ENCODE measurements at regions not wholly inside any gene's neighbourhood (a gene's known extent, or its start where the extent isn't known, plus 50 kb on each side); places are given as distances from the start of the nearest gene placed in this dataset.

- Histone ChIP-seq H3K18ac (ENCODE audit: insufficient read length, low read depth, low read length) (no peak overlapping the region), H3K4ac (ENCODE audit: low read depth, low read length) (no peak overlapping the region), H3K4me2 (ENCODE audit: insufficient read depth, insufficient read length, low read length) (no peak overlapping the region), H4K5ac (ENCODE audit: insufficient read length, low read depth, low read length) (no peak overlapping the region), H2AK5ac (ENCODE audit: insufficient read length, low read length) (no peak overlapping the region), H2BK12ac (ENCODE audit: insufficient read length, low read depth, low read length) (no peak overlapping the region), H2AFZ (ENCODE audit: low read length) (no peak overlapping the region), H3K27me3 (ENCODE audit: insufficient read depth, low read length) (no peaks in the 10 kb centered on the region), H3K23ac (ENCODE audit: insufficient read length, low read depth, low read length) (no peak overlapping the region), H3K9ac (ENCODE audit: extremely low read depth, insufficient read length, low read length) (no peak overlapping the region), H3K56ac (ENCODE audit: insufficient read length, low read depth, low read length) (no peak overlapping the region), H3K79me2 (ENCODE audit: insufficient read depth, low read length) (no peaks in the 10 kb centered on the region), H3K27ac (ENCODE audit: insufficient read length, low read depth, low read length) (no peak overlapping the region), H4K8ac (replicated peaks; ENCODE audit: insufficient read length, low read depth, low read length) (no peak overlapping the region), H2BK5ac (ENCODE audit: insufficient read length, low read length) (no peak overlapping the region), H2BK20ac (ENCODE audit: low read depth, low read length, poor library complexity, severe bottlenecking) (no peak overlapping the region), H3K9me3 (ENCODE audit: control insufficient read depth, low read depth, low read length) (no peaks in the 10 kb centered on the region), H3K79me1 (ENCODE audit: insufficient read depth, low read depth, low read length, poor library complexity, severe bottlenecking) (no peaks in the 10 kb centered on the region), H4K91ac (ENCODE audit: insufficient read length, low read depth, low read length) (no peak overlapping the region), H3K14ac (ENCODE audit: insufficient read depth, low read length) (no peak overlapping the region), H3K23me2 (ENCODE audit: insufficient read length, low read depth, low read length, poor library complexity, severe bottlenecking) (no peaks in the 10 kb centered on the region), H3T11ph (ENCODE audit: low read length) (no peak overlapping the region), H3K4me1 (ENCODE audit: insufficient read depth, low read length) (peaks cover 3% of the 10 kb centered on the region), H4K20me1 (ENCODE audit: control insufficient read depth, insufficient read depth, insufficient read length) (no peaks in the 10 kb centered on the region), H2BK120ac (ENCODE audit: low read depth, low read length, poor library complexity, severe bottlenecking) (no peak overlapping the region), H2BK15ac (ENCODE audit: low read depth, low read length) (no peak overlapping the region)
- no peaks in the 10 kb centered on the region; a peak in 1 of 5 replicates for H3K9me3 Mint-ChIP-seq
- 0 out of 7 replicates have a peak overlapping the region, but pooled peaks of 1 of the 3 experiments have one; percentile 47 for H3K27ac Mint-ChIP-seq
- no peak for DNase-seq
- H3K4me3 Mint-ChIP-seq, result no peak overlapping the region
- no peaks in the 10 kb centered on the region for H3K27me3 Mint-ChIP-seq (ENCODE audit: low read depth)
- H3K36me3 Mint-ChIP-seq (ENCODE audit: insufficient read depth in 1 of 3, low read depth in 3 of 3), result no peaks in the 10 kb centered on the region; a peak in 1 of 7 replicates
- WGBS (ENCODE audit: extremely low coverage, insufficient read length, low lambda C conversion rate), result no CpG with 5 or more reads among the region's 5 CpGs
- H3K4me1 Mint-ChIP-seq, result peaks cover 16 to 22% of the 10 kb centered on the region in 2 experiments
- no peak for TF ChIP-seq CTCF (conservative IDR thresholded peaks at IDR 0.05)
Measured at GRCh38 chr4:141810038-141810711, 173.8 kb downstream of the IL15 start.

Data from H9 (cell line).